ENCODE measurements at regions not wholly inside any gene's neighbourhood (a gene's known extent, or its start where the extent isn't known, plus 50 kb on each side); places are given as distances from the start of the nearest gene placed in this dataset.

DNA sequence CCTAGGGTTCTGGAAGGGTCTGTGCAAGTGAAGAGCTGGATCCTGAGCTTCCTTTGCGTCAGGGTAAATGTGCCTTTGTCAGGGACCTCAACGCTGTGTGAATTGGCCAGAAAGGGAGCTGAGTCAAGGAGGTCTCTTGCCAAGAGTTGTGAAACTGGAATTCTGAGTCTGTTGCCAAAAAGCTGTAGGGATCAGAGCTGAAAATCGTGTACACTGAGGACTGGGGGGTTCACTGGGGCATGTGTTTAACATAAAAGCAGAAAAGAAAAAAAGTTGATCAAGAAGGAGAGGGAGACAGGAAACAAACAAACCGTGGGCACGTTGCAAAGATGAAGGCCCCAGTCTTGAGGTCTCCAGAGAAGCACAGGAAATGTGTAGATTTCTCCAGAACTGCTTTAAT, 1081.5 kb downstream of the VRK1 start:
- TF ChIP-seq, protein P1, sequence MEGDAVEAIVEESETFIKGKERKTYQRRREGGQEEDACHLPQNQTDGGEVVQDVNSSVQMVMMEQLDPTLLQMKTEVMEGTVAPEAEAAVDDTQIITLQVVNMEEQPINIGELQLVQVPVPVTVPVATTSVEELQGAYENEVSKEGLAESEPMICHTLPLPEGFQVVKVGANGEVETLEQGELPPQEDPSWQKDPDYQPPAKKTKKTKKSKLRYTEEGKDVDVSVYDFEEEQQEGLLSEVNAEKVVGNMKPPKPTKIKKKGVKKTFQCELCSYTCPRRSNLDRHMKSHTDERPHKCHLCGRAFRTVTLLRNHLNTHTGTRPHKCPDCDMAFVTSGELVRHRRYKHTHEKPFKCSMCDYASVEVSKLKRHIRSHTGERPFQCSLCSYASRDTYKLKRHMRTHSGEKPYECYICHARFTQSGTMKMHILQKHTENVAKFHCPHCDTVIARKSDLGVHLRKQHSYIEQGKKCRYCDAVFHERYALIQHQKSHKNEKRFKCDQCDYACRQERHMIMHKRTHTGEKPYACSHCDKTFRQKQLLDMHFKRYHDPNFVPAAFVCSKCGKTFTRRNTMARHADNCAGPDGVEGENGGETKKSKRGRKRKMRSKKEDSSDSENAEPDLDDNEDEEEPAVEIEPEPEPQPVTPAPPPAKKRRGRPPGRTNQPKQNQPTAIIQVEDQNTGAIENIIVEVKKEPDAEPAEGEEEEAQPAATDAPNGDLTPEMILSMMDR (IDR thresholded peaks at IDR 0.05): no peak
- DNase-seq: no peak
- intact Hi-C loops (cut with DNase I): no loop called here
- Histone ChIP-seq H3K9me3 (no peaks in the 10 kb centered on the region), H3K4me1 (no peaks in the 10 kb centered on the region), H3K4me3 (no peak overlapping the region), H3K27me3 (ENCODE audit: insufficient read depth in 3 of 3, low read length in 2 of 3) (no peaks in the 10 kb centered on the region), H3K27ac (no peak overlapping the region), H3K36me3 (ENCODE audit: insufficient read depth in 1 of 2, low read depth in 1 of 2) (no peaks in the 10 kb centered on the region)
- 15 to 35% (median 19%) methylated on average over 5 of the region's 5 CpGs for WGBS, 3 donors
- peak in 3 of 4 donors; percentile 57 to 66 (median 59) for ATAC-seq

DNA sequence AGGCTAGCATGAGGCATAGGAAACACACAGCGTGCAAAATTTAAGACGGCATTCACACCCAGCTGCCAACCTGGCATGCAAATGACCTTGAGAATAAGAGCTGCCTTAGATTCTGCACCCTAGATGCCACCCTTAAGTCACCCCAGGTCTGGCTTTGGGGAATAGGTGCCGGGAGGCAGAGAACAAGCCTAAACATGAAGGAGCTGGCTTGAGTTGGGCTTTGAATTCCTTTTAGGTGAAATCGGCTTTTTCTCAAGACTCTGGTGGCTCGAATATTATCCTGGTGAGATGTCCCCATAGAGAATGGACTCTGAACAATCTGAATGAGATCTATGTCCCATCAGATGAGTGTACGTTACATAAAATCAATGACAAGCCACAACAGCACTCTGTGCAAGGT, 1090.5 kb downstream of the VRK1 start:
- no peak overlapping the region for H3K4me3 ChIP-seq
- no peak for ATAC-seq
- intact Hi-C loops (cut with DNase I): no loop called here

DNA sequence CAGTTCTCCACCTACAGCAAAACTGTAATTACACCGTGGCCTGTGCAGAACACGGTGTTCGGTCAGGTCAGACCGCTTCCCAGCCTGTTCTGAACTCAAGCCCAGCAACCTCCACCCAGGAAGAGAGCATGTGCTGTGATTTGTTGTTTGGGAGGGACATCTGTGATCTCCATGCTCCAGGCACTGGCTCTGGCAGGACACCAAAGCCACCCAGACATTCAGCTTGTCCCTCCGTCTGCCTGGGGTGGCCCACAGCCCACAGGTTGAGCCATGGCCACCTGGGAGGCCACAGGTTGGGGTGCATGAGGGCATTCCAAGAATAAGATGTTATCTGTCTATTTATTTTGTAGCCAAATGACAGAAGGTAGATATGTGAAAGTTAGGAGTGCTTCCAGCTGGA, 1091.1 kb downstream of the VRK1 start:
- WGBS, 3 donors: 64 to 80% (median 77%) methylated on average over 5 of the region's 5 CpGs
- no peak overlapping the region for H3K4me3 ChIP-seq
- DNase-seq: no peak
- H3K27ac ChIP-seq: no peak overlapping the region
- no peaks in the 10 kb centered on the region for H3K9me3 ChIP-seq
- ATAC-seq: no peak
- TF ChIP-seq, protein P1 (IDR thresholded peaks at IDR 0.05): no peak
- H3K4me1 ChIP-seq: no peaks in the 10 kb centered on the region
- intact Hi-C loops (cut with DNase I): no loop called here
- H3K36me3 ChIP-seq (ENCODE audit: insufficient read depth in 1 of 2, low read depth in 1 of 2): no peaks in the 10 kb centered on the region
- H3K27me3 ChIP-seq (ENCODE audit: insufficient read depth in 3 of 3, low read length in 2 of 3): peaks cover 0 to 4% (median 2%) of the 10 kb centered on the region in 3 donors

More for the DNA sequence above, 1090.5 kb downstream of the VRK1 start:
- Histone ChIP-seq H3K27me3 (ENCODE audit: insufficient read depth in 3 of 3, low read length in 2 of 3) (peaks cover 0 to 2% (median 1%) of the 10 kb centered on the region in 3 donors), H3K4me1 (no peaks in the 10 kb centered on the region), H3K9me3 (no peaks in the 10 kb centered on the region), H3K36me3 (ENCODE audit: insufficient read depth in 1 of 2, low read depth in 1 of 2) (no peaks in the 10 kb centered on the region), H3K27ac (no peak overlapping the region)
- 78 to 80% (median 79%) methylated on average over 6 of the region's 6 CpGs for WGBS, 3 donors
- no peak for DNase-seq
- TF ChIP-seq, protein P1 (IDR thresholded peaks at IDR 0.05): no peak

DNA sequence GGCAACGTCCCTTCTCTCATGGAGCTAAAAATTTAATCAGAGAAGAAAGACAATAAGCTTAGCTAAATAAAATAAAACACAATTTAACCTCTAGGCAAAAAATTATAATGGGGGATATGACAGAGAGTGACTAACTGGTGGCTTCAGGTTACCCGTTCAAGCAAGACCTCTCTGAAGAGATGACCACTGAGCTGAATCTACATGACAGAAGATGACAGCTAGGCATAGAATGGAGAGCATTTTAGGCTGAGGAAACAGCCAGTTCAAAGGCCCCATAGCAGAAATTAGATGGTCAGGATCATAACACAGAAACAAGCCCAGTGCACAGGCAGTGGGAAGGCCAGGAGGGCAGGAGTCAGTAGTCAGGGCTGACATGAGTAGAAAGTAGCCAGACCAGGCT, 1094.3 kb downstream of the VRK1 start:
- TF ChIP-seq, protein P1 (IDR thresholded peaks at IDR 0.05): no peak
- WGBS, 3 donors: 62 to 78% (median 75%) methylated on average over 2 of the region's 2 CpGs
- no peak overlapping the region for H3K27ac ChIP-seq
- H3K36me3 ChIP-seq (ENCODE audit: insufficient read depth in 1 of 2, low read depth in 1 of 2): no peaks in the 10 kb centered on the region
- no peaks in the 10 kb centered on the region for H3K9me3 ChIP-seq
- peaks cover 0 to 4% (median 2%) of the 10 kb centered on the region in 3 donors for H3K27me3 ChIP-seq (ENCODE audit: insufficient read depth in 3 of 3, low read length in 2 of 3)
- intact Hi-C loops (cut with DNase I): no loop called here
- H3K4me3 ChIP-seq: no peak overlapping the region
- ATAC-seq (no peak), DNase-seq (no peak)
- no peaks in the 10 kb centered on the region for H3K4me1 ChIP-seq

DNA sequence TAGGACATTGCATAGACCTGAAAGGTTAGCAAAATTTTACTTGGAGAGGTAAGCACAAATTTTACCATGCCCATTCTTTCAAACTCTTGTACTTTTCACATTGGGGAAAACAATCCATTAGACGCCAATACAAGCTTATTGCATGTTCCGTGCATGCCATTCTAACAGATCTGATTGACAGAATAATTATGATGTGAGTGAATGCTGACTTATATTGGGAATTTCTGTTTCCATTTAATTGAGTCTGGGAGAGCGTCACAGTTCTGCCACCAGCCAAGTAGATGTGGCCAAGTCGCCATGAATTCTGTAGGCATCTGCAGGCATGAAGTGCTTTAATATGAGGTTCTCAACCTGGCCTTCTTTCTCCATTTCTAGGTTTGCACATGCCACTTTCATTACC, 1097.4 kb downstream of the VRK1 start:
- ATAC-seq: no peak

More for the DNA sequence above, 1097.4 kb downstream of the VRK1 start:
- H3K27me3 ChIP-seq (ENCODE audit: insufficient read depth in 3 of 3, low read length in 2 of 3): peaks cover 0 to 4% (median 2%) of the 10 kb centered on the region in 3 donors
- DNase-seq: no peak
- no peaks in the 10 kb centered on the region for H3K36me3 ChIP-seq (ENCODE audit: insufficient read depth in 1 of 2, low read depth in 1 of 2)
- H3K4me1 ChIP-seq: no peaks in the 10 kb centered on the region
- H3K27ac ChIP-seq: no peak overlapping the region
- TF ChIP-seq, protein P1 (IDR thresholded peaks at IDR 0.05): no peak
- 96 to 97% (median 96%) methylated on average over 4 of the region's 4 CpGs for WGBS, 3 donors
- H3K4me3 ChIP-seq: no peak overlapping the region
- intact Hi-C loops (cut with DNase I): no loop called here
- H3K9me3 ChIP-seq: no peaks in the 10 kb centered on the region

All from psoas muscle (tissue), 7 donors.